K562 (cell line): ENCODE measurements at regions not wholly inside any gene's neighbourhood (a gene's known extent, or its start where the extent isn't known, plus 50 kb on each side); places are given as distances from the start of the nearest gene placed in this dataset.

ENCODE experiments used
- CCNT2 ChIP-seq: IDR thresholded peaks from 2 replicates; pipeline ENCODE4 v1.6.1; 2011; ENCODE audit warnings: borderline replicate concordance, low read depth, mild to moderate bottlenecking, moderate library complexity, mixed read lengths, low read length; ENCODE audit not compliant: insufficient read length; ENCODE audit errors: extremely low read depth
- HLTF ChIP-seq: fragments of 450-650 bp; IDR thresholded peaks from 2 replicates; pipeline ENCODE4 v1.6.1; 2016
- PPARD ChIP-seq: fragments of 250-450 bp; sonication (Bioruptor Pico); IDR thresholded peaks from 2 replicates; pipeline ENCODE4 v1.8.0; 2022; ENCODE audit warnings: inconsistent platforms, mild to moderate bottlenecking, moderate library complexity
- PTRF ChIP-seq: fragments of 450-650 bp; IDR thresholded peaks from 2 replicates; pipeline ENCODE4 v1.6.1; 2016; ENCODE audit warnings: mild to moderate bottlenecking, missing genetic modification characterization, missing compliant biosample characterization
- PYGO2 ChIP-seq: fragments of 450-650 bp; IDR thresholded peaks from 2 replicates; pipeline ENCODE4 v1.6.1; 2016; ENCODE audit warnings: mild to moderate bottlenecking, missing genetic modification characterization, moderate library complexity, missing compliant biosample characterization
- RB1 ChIP-seq: fragments of 450-650 bp; IDR thresholded peaks from 2 replicates; pipeline ENCODE4 v1.6.1; 2017; ENCODE audit warnings: low read depth, mild to moderate bottlenecking
- TRIM25 ChIP-seq: fragments of 450-650 bp; IDR thresholded peaks from 2 replicates; pipeline ENCODE4 v1.7.0; 2016; ENCODE audit warnings: borderline replicate concordance
- TF ChIP-seq, protein P1 (sequence below), 2 experiments: fragments of 450-650 bp in 1 of 2; sonication (generic) in 1 of 2; formaldehyde crosslinking in 1 of 2; IDR thresholded peaks; 2 replicates each; pipeline versions ENCODE4 v1.7.1 to v1.9.0; 2016 to 2022; ENCODE audit warnings: inconsistent platforms in 1 of 2, mild to moderate bottlenecking in 1 of 2, missing genetic modification reagents in 1 of 2
- TF ChIP-seq, protein P2 (sequence below), 2 experiments: fragments of 450-650 bp; IDR thresholded peaks; 2 replicates each; pipeline ENCODE4 v1.6.1; 2018; ENCODE audit warnings: mild to moderate bottlenecking in 2 of 2, low read depth in 1 of 2; ENCODE audit not compliant: partially characterized antibody in 2 of 2

DNA sequence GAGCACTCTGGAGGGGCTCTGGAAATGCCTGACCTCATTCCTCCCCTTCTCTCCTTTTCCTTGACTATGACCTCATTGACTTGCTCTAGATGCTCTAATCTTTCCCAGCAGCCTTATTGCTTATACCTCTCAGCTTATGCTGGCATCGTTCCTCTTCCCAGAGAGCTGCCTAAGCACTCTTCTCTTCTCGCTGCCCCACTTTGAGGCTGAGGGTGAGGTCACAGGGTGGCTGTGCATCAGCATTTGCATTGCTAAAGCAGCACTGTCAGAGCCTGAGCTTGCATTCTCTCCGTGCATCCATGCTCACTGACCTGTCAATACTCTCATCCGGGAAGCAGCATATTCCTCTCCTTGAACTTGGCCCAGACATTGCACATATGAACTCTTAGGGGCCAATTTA is 96.4 kb upstream of the NTRK2 start (continued):
- TF ChIP-seq, protein P1, sequence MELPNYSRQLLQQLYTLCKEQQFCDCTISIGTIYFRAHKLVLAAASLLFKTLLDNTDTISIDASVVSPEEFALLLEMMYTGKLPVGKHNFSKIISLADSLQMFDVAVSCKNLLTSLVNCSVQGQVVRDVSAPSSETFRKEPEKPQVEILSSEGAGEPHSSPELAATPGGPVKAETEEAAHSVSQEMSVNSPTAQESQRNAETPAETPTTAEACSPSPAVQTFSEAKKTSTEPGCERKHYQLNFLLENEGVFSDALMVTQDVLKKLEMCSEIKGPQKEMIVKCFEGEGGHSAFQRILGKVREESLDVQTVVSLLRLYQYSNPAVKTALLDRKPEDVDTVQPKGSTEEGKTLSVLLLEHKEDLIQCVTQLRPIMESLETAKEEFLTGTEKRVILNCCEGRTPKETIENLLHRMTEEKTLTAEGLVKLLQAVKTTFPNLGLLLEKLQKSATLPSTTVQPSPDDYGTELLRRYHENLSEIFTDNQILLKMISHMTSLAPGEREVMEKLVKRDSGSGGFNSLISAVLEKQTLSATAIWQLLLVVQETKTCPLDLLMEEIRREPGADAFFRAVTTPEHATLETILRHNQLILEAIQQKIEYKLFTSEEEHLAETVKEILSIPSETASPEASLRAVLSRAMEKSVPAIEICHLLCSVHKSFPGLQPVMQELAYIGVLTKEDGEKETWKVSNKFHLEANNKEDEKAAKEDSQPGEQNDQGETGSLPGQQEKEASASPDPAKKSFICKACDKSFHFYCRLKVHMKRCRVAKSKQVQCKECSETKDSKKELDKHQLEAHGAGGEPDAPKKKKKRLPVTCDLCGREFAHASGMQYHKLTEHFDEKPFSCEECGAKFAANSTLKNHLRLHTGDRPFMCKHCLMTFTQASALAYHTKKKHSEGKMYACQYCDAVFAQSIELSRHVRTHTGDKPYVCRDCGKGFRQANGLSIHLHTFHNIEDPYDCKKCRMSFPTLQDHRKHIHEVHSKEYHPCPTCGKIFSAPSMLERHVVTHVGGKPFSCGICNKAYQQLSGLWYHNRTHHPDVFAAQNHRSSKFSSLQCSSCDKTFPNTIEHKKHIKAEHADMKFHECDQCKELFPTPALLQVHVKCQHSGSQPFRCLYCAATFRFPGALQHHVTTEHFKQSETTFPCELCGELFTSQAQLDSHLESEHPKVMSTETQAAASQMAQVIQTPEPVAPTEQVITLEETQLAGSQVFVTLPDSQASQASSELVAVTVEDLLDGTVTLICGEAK (IDR thresholded peaks at IDR 0.05), result no peak
- TF ChIP-seq, protein P1 (CRISPR knock-in tag; IDR thresholded peaks at IDR 0.05), result no peak
- TF ChIP-seq PTRF (tag) (no peak), CCNT2 (no peak), PYGO2 (tag) (no peak), RB1 (no peak), HLTF (no peak), PPARD (CRISPR knock-in tag) (no peak), TRIM25 (no peak)
- TF ChIP-seq, protein P2, sequence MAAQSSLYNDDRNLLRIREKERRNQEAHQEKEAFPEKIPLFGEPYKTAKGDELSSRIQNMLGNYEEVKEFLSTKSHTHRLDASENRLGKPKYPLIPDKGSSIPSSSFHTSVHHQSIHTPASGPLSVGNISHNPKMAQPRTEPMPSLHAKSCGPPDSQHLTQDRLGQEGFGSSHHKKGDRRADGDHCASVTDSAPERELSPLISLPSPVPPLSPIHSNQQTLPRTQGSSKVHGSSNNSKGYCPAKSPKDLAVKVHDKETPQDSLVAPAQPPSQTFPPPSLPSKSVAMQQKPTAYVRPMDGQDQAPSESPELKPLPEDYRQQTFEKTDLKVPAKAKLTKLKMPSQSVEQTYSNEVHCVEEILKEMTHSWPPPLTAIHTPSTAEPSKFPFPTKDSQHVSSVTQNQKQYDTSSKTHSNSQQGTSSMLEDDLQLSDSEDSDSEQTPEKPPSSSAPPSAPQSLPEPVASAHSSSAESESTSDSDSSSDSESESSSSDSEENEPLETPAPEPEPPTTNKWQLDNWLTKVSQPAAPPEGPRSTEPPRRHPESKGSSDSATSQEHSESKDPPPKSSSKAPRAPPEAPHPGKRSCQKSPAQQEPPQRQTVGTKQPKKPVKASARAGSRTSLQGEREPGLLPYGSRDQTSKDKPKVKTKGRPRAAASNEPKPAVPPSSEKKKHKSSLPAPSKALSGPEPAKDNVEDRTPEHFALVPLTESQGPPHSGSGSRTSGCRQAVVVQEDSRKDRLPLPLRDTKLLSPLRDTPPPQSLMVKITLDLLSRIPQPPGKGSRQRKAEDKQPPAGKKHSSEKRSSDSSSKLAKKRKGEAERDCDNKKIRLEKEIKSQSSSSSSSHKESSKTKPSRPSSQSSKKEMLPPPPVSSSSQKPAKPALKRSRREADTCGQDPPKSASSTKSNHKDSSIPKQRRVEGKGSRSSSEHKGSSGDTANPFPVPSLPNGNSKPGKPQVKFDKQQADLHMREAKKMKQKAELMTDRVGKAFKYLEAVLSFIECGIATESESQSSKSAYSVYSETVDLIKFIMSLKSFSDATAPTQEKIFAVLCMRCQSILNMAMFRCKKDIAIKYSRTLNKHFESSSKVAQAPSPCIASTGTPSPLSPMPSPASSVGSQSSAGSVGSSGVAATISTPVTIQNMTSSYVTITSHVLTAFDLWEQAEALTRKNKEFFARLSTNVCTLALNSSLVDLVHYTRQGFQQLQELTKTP (IDR thresholded peaks at IDR 0.05; ENCODE audit: low read depth in 1 of 2, partially characterized antibody in 2 of 2), result no peak
